RWPE2 (cell line): ENCODE measurements at regions not wholly inside any gene's neighbourhood (a gene's known extent, or its start where the extent isn't known, plus 50 kb on each side); places are given as distances from the start of the nearest gene placed in this dataset.

Experiments
- ATAC-seq: fragments of 200-7000 bp; cut with Tn5 transposase; 3 replicates; pipeline ENCODE4 v1.9.1; 2021; ENCODE audit warnings: low read depth
- DNase-seq: peaks from one replicate; pipeline ENCODE4 v3.0.0-alpha.2; 2020; ENCODE audit warnings: low spot score
- H3K27ac ChIP-seq: fragments of 450-650 bp; 2 replicates; pipeline ENCODE4 v1.5.1; 2017; ENCODE audit warnings: mild to moderate bottlenecking; ENCODE audit not compliant: poor library complexity, severe bottlenecking
- H3K27me3 ChIP-seq: fragments of 250-450 bp; sonication (Bioruptor Pico); 2 replicates; pipeline ENCODE4 v1.5.1; 2021; ENCODE audit warnings: mild to moderate bottlenecking, moderate library complexity; ENCODE audit not compliant: insufficient read depth, poor library complexity, severe bottlenecking
- H3K36me3 ChIP-seq: fragments of 250-450 bp; sonication (Bioruptor Pico); 2 replicates; pipeline ENCODE4 v1.5.1; 2020; ENCODE audit warnings: low read depth, mild to moderate bottlenecking, moderate library complexity
- H3K4me1 ChIP-seq: fragments of 250-450 bp; sonication (Bioruptor Pico); 2 replicates; pipeline ENCODE4 v1.5.1; 2021; ENCODE audit warnings: mild to moderate bottlenecking, moderate library complexity; ENCODE audit not compliant: insufficient read depth, poor library complexity, severe bottlenecking
- H3K4me3 ChIP-seq: fragments of 250-450 bp; sonication (Bioruptor Pico); 2 replicates; pipeline ENCODE4 v1.5.1; 2021; ENCODE audit warnings: mild to moderate bottlenecking, moderate library complexity; ENCODE audit not compliant: severe bottlenecking
- H3K9me3 ChIP-seq: fragments of 250-450 bp; sonication (Bioruptor Pico); 2 replicates; pipeline ENCODE4 v1.5.1; 2021; ENCODE audit warnings: mild to moderate bottlenecking, moderate library complexity; ENCODE audit not compliant: severe bottlenecking
- CTCF ChIP-seq: fragments of 450-650 bp; IDR thresholded peaks from one replicate; pipeline ENCODE4 v1.5.1; 2017; ENCODE audit warnings: mild to moderate bottlenecking, moderate library complexity; ENCODE audit not compliant: poor library complexity, severe bottlenecking

GRCh38 chr3:178336336-178336735, 199.9 kb upstream of the KCNMB2 start:
- Histone ChIP-seq H3K4me1 (no peaks in the 10 kb centered on the region), H3K36me3 (no peaks in the 10 kb centered on the region), H3K27me3 (no peaks in the 10 kb centered on the region), H3K27ac (no peak overlapping the region), H3K9me3 (no peaks in the 10 kb centered on the region), H3K4me3 (no peak overlapping the region)
- TF ChIP-seq CTCF: no peak
- ATAC-seq: no peak
- DNase-seq: no peak

DNA sequence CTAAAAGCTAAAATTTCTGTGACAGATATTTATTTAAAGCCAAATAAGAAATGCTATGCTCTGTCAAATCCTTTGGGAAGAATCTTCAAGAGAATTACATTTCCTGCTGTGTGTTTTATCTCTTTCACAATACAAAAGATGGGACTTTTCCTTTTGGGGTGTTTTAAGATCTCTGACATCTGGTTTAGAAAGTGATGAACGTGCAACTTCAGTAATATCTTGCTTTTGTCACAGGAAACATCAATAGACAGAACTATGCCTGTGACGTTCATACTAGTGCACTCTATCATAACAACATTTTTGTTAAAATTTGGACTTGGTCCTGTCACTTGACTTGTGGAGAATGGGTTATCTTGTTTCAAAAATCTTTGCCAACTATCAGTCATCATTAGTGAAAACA, 195.7 kb upstream of the KCNMB2 start:
- no peak for TF ChIP-seq CTCF
- Histone ChIP-seq H3K9me3 (no peaks in the 10 kb centered on the region), H3K27ac (no peak overlapping the region), H3K27me3 (no peaks in the 10 kb centered on the region), H3K36me3 (no peaks in the 10 kb centered on the region), H3K4me3 (no peak overlapping the region), H3K4me1 (no peaks in the 10 kb centered on the region)
- DNase-seq: no peak
- ATAC-seq: no peak

DNA sequence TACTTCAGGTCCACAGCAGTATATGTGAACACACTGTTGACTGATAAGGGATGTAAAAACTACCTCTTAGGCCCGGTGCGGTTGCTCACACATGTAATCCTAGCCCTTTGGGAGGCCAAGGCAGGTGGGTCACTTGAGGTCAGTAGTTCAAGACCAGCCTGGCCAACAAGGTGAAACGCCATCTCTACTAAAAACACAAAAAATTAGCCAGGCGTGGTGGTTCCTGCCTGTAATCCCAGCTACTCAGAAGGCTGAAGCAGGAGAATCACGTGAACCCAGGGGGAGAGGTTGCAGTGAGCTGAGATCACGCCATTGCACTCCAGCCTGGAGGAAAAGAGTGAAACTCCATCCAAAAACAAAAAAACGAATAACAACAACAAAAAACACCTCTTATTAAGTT, 194.6 kb upstream of the KCNMB2 start:
- H3K4me1 ChIP-seq: no peaks in the 10 kb centered on the region
- H3K36me3 ChIP-seq: no peaks in the 10 kb centered on the region
- TF ChIP-seq CTCF: no peak
- no peak overlapping the region for H3K27ac ChIP-seq
- DNase-seq (no peak), ATAC-seq (no peak)
- H3K9me3 ChIP-seq: no peaks in the 10 kb centered on the region
- H3K27me3 ChIP-seq: no peaks in the 10 kb centered on the region
- H3K4me3 ChIP-seq: no peak overlapping the region

- no peak overlapping the region for H3K27ac ChIP-seq
- DNase-seq (no peak), ATAC-seq (no peak)
- H3K4me1 ChIP-seq: no peaks in the 10 kb centered on the region
- H3K4me3 ChIP-seq: no peak overlapping the region
- TF ChIP-seq CTCF: no peak
- no peaks in the 10 kb centered on the region for H3K36me3 ChIP-seq
- no peaks in the 10 kb centered on the region for H3K9me3 ChIP-seq
- H3K27me3 ChIP-seq: no peaks in the 10 kb centered on the region
Measured at GRCh38 chr3:178342111-178342510, 194.1 kb upstream of the KCNMB2 start.

DNA sequence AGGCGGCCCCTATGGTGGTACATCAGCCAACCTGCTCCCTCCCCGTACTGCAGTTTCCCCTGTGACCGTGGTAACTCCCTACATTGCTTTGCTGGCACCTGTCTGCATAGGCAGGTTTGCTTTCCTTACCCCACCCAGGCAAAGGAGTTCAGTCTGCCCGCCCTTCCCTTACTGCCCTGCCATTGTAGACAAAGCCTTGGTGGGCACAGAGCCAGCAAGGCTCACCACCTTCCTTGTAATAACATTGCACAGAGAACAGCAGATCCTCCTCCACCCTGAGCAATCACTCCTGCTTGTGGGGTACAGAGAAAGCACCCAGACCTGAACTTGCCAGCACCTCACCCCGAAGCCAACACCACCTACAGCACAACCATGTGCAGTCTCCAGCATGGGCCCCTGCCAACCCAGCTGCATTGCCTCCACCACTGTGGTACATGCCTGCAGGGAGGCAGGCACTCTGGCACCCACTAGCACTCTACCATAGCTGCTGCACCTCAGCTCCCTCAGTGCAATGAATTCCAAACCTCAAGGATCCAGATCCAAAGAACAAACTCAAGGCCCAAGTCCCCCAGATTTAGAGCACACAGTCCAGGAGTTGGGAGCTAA, 192.7 kb upstream of the KCNMB2 start:
- Histone ChIP-seq H3K27ac (no peak overlapping the region), H3K4me1 (no peaks in the 10 kb centered on the region), H3K9me3 (no peaks in the 10 kb centered on the region), H3K4me3 (no peak overlapping the region), H3K27me3 (no peaks in the 10 kb centered on the region), H3K36me3 (no peaks in the 10 kb centered on the region)
- no peak for TF ChIP-seq CTCF
- DNase-seq: no peak
- ATAC-seq: no peak
